ENCODE measurements at regions not wholly inside any gene's neighbourhood (a gene's known extent, or its start where the extent isn't known, plus 50 kb on each side); places are given as distances from the start of the nearest gene placed in this dataset.

- no peaks in the 10 kb centered on the region for H3K36me3 ChIP-seq (ENCODE audit: control insufficient read depth, insufficient read depth, low read length)
- TF ChIP-seq CTCF (IDR thresholded peaks at IDR 0.05; ENCODE audit: insufficient read depth, low read length, severe bottlenecking) = no peak
- FAIRE-seq (no peak), DNase-seq (ENCODE audit: low read depth) (no peak)
- peaks cover 1% of the 10 kb centered on the region for H3K27me3 ChIP-seq (ENCODE audit: control insufficient read depth, insufficient read depth, low read length)
- no peak overlapping the region for H3K4me3 ChIP-seq (ENCODE audit: low read depth, low read length)
Observed at GRCh38 chr4:138869631-138870030, 145.9 kb upstream of the NOCT start.

GRCh38 chr4:138869165-138869564, 146.4 kb upstream of the NOCT start:
- Histone ChIP-seq H3K4me3 (ENCODE audit: low read depth, low read length) (no peak overlapping the region), H3K27me3 (ENCODE audit: control insufficient read depth, insufficient read depth, low read length) (peaks cover 1% of the 10 kb centered on the region), H3K36me3 (ENCODE audit: control insufficient read depth, insufficient read depth, low read length) (no peaks in the 10 kb centered on the region)
- DNase-seq (ENCODE audit: low read depth) (no peak), FAIRE-seq (no peak)
- no peak for TF ChIP-seq CTCF (IDR thresholded peaks at IDR 0.05; ENCODE audit: insufficient read depth, low read length, severe bottlenecking)

- DNase-seq (ENCODE audit: low read depth) (no peak), FAIRE-seq (no peak)
- no peaks in the 10 kb centered on the region for H3K36me3 ChIP-seq (ENCODE audit: control insufficient read depth, insufficient read depth, low read length)
- no peak for TF ChIP-seq CTCF (IDR thresholded peaks at IDR 0.05; ENCODE audit: insufficient read depth, low read length, severe bottlenecking)
- no peak overlapping the region for H3K4me3 ChIP-seq (ENCODE audit: low read depth, low read length)
- peaks cover 1% of the 10 kb centered on the region for H3K27me3 ChIP-seq (ENCODE audit: control insufficient read depth, insufficient read depth, low read length)
Observed at GRCh38 chr4:138868562-138868961, 147.0 kb upstream of the NOCT start.

- DNase-seq (ENCODE audit: low read depth) (no peak), FAIRE-seq (no peak)
- Histone ChIP-seq H3K36me3 (ENCODE audit: control insufficient read depth, insufficient read depth, low read length) (no peaks in the 10 kb centered on the region), H3K27me3 (ENCODE audit: control insufficient read depth, insufficient read depth, low read length) (peaks cover 1% of the 10 kb centered on the region), H3K4me3 (ENCODE audit: low read depth, low read length) (no peak overlapping the region)
- TF ChIP-seq CTCF (IDR thresholded peaks at IDR 0.05; ENCODE audit: insufficient read depth, low read length, severe bottlenecking) = no peak
Observed at GRCh38 chr4:138867404-138867803, 148.2 kb upstream of the NOCT start.

GRCh38 chr4:138866314-138866713, 149.3 kb upstream of the NOCT start:
- no peak for TF ChIP-seq CTCF (IDR thresholded peaks at IDR 0.05; ENCODE audit: insufficient read depth, low read length, severe bottlenecking)
- peaks cover 1% of the 10 kb centered on the region for H3K27me3 ChIP-seq (ENCODE audit: control insufficient read depth, insufficient read depth, low read length)
- FAIRE-seq = no peak

GRCh38 chr4:138865765-138866164, 149.8 kb upstream of the NOCT start:
- DNase-seq (ENCODE audit: low read depth) = no peak
- no peaks in the 10 kb centered on the region for H3K36me3 ChIP-seq (ENCODE audit: control insufficient read depth, insufficient read depth, low read length)
- peaks cover 1% of the 10 kb centered on the region for H3K27me3 ChIP-seq (ENCODE audit: control insufficient read depth, insufficient read depth, low read length)
- TF ChIP-seq CTCF (IDR thresholded peaks at IDR 0.05; ENCODE audit: insufficient read depth, low read length, severe bottlenecking) = no peak
- no peak overlapping the region for H3K4me3 ChIP-seq (ENCODE audit: low read depth, low read length)
- FAIRE-seq = no peak

More at GRCh38 chr4:138866314-138866713, 149.3 kb upstream of the NOCT start:
- no peak for DNase-seq (ENCODE audit: low read depth)
- no peaks in the 10 kb centered on the region for H3K36me3 ChIP-seq (ENCODE audit: control insufficient read depth, insufficient read depth, low read length)
- H3K4me3 ChIP-seq (ENCODE audit: low read depth, low read length) = no peak overlapping the region
